Astrocyte of the hippocampus (primary cell): ENCODE measurements at regions not wholly inside any gene's neighbourhood (a gene's known extent, or its start where the extent isn't known, plus 50 kb on each side); places are given as distances from the start of the nearest gene placed in this dataset.

Experiments
- DNase-seq: peaks from one replicate; pipeline ENCODE4 v3.0.0; 2011; ENCODE audit warnings: low read depth, low spot score

- DNase-seq: no peak
These were observed 781.2 kb upstream of the NR2F2 start for GRCh38 chr15:95549168-95549738.

- no peak for DNase-seq
These were observed 779.8 kb upstream of the NR2F2 start for GRCh38 chr15:95550702-95551101.

- DNase-seq: no peak
These were observed 774.3 kb upstream of the NR2F2 start for GRCh38 chr15:95556225-95556624.

- peak; percentile 56 for DNase-seq
These were observed 773.7 kb upstream of the NR2F2 start for GRCh38 chr15:95556866-95557225.

- DNase-seq: peak; percentile 86
These were observed 773.1 kb upstream of the NR2F2 start for GRCh38 chr15:95557226-95558046.

- peak; percentile 9 for DNase-seq
These were observed 772.4 kb upstream of the NR2F2 start for GRCh38 chr15:95558131-95558530.

- no peak for DNase-seq
These were observed 771.6 kb upstream of the NR2F2 start for GRCh38 chr15:95558916-95559315.

- DNase-seq: peak; percentile 65
These were observed 770.6 kb upstream of the NR2F2 start for GRCh38 chr15:95559875-95560394.

GRCh38 chr15:95561463-95561862 lies 769.0 kb upstream of the NR2F2 start:
- DNase-seq: no peak

- DNase-seq: no peak
These were observed 766.9 kb upstream of the NR2F2 start for GRCh38 chr15:95563634-95564033.

GRCh38 chr15:95565016-95565600 lies 765.4 kb upstream of the NR2F2 start:
- DNase-seq: no peak

- DNase-seq: no peak
These were observed 764.8 kb upstream of the NR2F2 start for GRCh38 chr15:95565690-95566089.

GRCh38 chr15:95567686-95568085 lies 762.8 kb upstream of the NR2F2 start:
- DNase-seq: peak; percentile 63

GRCh38 chr15:95574053-95574452 lies 756.4 kb upstream of the NR2F2 start:
- DNase-seq: no peak

- no peak for DNase-seq
These were observed 752.6 kb upstream of the NR2F2 start for GRCh38 chr15:95577927-95578326.

- no peak for DNase-seq
These were observed 750.4 kb upstream of the NR2F2 start for GRCh38 chr15:95580121-95580520.

GRCh38 chr15:95581595-95581994 lies 748.9 kb upstream of the NR2F2 start:
- no peak for DNase-seq

GRCh38 chr15:95584088-95584487 lies 746.4 kb upstream of the NR2F2 start:
- DNase-seq: no peak

GRCh38 chr15:95588056-95588455 lies 742.4 kb upstream of the NR2F2 start:
- DNase-seq: no peak

- DNase-seq: no peak
These were observed 739.9 kb upstream of the NR2F2 start for GRCh38 chr15:95590533-95591044.

GRCh38 chr15:95591270-95591669 lies 739.2 kb upstream of the NR2F2 start:
- no peak for DNase-seq

- DNase-seq: no peak
These were observed 738.6 kb upstream of the NR2F2 start for GRCh38 chr15:95591886-95592285.

- DNase-seq: no peak
These were observed 736.0 kb upstream of the NR2F2 start for GRCh38 chr15:95594496-95594895.
